Peyer's patch (tissue), 4 donors: ENCODE measurements at regions not wholly inside any gene's neighbourhood (a gene's known extent, or its start where the extent isn't known, plus 50 kb on each side); places are given as distances from the start of the nearest gene placed in this dataset.

Experiments
- POLR2A ChIP-seq, 2 donors: fragments of 450-650 bp; IDR thresholded peaks; one replicate each; pipeline ENCODE4 v1.5.1; 2017; ENCODE audit warnings: antibody characterized with exemption in 2 of 2, mild to moderate bottlenecking in 2 of 2, moderate library complexity in 2 of 2
- TF ChIP-seq, protein P1 (sequence below), 6 experiments: fragments of 450-650 bp in 4 of 6; fragments of 200-600 bp in 2 of 6; sonication (generic) in 1 of 6; IDR thresholded peaks; one replicate each; pipeline ENCODE4 v1.5.1; 2017 to 2019; ENCODE audit warnings: antibody characterized with exemption in 6 of 6, mild to moderate bottlenecking in 3 of 6, moderate library complexity in 1 of 6

DNA sequence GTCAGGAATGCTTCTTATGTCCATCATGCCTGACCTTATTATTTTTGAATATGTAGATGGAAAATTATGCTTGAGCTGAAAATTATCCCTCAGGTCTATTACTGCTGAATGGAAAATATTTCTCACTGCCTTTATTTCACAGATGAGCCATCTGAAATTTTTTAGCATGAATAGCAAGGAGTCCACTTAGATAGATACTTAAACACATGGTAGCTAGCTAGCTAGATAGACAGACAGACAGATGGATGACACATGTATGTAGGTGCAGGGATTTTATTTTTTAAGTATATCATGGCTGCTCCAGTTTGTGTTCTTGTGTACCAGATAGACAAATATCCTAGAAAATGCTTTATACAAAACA is 645.0 kb downstream of the MMUT start:
- TF ChIP-seq, protein P1, sequence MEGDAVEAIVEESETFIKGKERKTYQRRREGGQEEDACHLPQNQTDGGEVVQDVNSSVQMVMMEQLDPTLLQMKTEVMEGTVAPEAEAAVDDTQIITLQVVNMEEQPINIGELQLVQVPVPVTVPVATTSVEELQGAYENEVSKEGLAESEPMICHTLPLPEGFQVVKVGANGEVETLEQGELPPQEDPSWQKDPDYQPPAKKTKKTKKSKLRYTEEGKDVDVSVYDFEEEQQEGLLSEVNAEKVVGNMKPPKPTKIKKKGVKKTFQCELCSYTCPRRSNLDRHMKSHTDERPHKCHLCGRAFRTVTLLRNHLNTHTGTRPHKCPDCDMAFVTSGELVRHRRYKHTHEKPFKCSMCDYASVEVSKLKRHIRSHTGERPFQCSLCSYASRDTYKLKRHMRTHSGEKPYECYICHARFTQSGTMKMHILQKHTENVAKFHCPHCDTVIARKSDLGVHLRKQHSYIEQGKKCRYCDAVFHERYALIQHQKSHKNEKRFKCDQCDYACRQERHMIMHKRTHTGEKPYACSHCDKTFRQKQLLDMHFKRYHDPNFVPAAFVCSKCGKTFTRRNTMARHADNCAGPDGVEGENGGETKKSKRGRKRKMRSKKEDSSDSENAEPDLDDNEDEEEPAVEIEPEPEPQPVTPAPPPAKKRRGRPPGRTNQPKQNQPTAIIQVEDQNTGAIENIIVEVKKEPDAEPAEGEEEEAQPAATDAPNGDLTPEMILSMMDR (IDR thresholded peaks at IDR 0.05), result no peak
- no peak for TF ChIP-seq POLR2A (IDR thresholded peaks at IDR 0.05)
